ENCODE measurements at regions not wholly inside any gene's neighbourhood (a gene's known extent, or its start where the extent isn't known, plus 50 kb on each side); places are given as distances from the start of the nearest gene placed in this dataset.
A peak's percentile ranks its signal among the peaks of the same experiment; 100 is the strongest.
"Not testable (repeated sequence)": the region's sequence is repeated elsewhere in the genome, so short reads cannot be mapped to it uniquely, and the experiment has no call there.

- DNase-seq: peak in 44 of 56 donors; percentile 4 to 84 (median 44)
Observed at GRCh38 chr6:165850434-165851019, 187.5 kb upstream of the PDE10A start.

GRCh38 chr6:165849534-165850430 lies 186.7 kb upstream of the PDE10A start:
- DNase-seq: peak in 1 of 56 donors; percentile 19

- DNase-seq: no peak
Observed at GRCh38 chr6:165848086-165848426, 185.0 kb upstream of the PDE10A start.

GRCh38 chr6:165847407-165848085 lies 184.5 kb upstream of the PDE10A start:
- no peak for DNase-seq

GRCh38 chr6:165846123-165846966 lies 183.3 kb upstream of the PDE10A start:
- DNase-seq: no peak

DNA sequence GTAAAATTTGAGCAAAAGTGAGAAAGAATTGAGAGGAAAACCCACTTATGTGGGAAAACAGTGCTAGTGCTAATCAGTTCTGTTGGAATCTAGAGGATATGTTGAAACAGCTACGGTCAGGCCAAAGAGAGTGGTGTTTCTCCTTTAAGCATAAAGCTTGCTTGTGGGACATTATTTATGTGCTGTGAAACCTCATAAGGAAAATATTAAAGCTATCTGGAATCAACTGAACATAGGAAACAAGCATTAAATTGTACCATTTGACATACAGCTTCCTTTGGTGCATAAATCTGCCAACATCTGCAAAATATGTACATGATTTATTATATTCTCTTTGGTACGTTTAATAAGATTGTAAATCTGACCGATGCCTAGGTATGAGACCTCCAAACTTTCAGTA lies 182.5 kb upstream of the PDE10A start:
- DNase-seq: no peak

- no peak for DNase-seq
Observed at GRCh38 chr6:165844801-165845364, 181.8 kb upstream of the PDE10A start.

GRCh38 chr6:165844232-165844631 lies 181.2 kb upstream of the PDE10A start:
- DNase-seq: no peak

DNA sequence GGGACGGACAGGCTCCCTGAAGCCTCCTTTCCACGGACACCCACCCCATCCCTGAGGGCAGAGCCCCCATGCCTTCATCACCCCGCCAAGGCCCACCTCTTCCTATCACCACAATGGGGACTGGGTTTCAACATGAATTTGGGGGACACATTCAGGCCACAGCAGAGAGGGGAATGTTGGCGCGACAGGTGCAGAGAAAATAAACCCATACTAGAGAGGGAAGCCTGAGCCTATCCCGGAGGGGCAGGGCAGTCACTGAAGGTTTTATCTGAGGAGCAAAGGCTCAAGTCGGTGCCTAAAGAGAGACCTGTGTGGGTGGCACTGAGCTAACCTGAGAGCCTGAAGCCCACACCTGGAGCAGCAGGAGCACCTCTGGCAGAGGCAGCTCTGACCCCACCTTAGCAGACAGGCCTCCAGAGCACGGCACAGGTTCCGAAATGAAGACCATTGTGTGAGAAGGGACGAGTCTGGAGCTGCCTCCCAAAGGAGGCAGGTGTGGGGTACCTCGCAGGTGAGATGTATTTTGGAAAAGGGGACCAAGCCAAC lies 180.6 kb upstream of the PDE10A start:
- no peak for DNase-seq

GRCh38 chr6:165843121-165843520 lies 180.1 kb upstream of the PDE10A start:
- DNase-seq: no peak

- no peak for DNase-seq
Observed at GRCh38 chr6:165842281-165842936, 179.4 kb upstream of the PDE10A start.

DNA sequence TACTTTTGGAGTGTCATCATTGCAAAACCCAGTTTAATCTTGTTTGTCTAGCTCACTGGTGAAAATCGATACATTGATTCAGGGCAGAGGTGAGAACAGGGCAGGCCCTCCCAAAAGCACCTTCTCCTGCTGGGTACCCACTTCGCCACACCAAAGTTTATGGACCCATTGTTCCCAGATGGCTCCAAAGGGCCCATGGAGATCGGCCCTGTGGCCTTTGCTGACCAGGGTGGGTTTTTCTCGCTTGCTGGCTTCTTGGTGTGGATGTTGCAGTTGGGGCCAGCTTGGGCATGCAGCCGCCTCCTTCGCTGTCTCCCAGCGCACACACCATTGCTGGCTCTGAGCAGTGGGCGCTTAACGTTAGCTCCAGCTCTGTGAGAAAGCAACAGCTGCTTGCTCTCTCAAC lies 178.1 kb upstream of the PDE10A start:
- DNase-seq: no peak

DNA sequence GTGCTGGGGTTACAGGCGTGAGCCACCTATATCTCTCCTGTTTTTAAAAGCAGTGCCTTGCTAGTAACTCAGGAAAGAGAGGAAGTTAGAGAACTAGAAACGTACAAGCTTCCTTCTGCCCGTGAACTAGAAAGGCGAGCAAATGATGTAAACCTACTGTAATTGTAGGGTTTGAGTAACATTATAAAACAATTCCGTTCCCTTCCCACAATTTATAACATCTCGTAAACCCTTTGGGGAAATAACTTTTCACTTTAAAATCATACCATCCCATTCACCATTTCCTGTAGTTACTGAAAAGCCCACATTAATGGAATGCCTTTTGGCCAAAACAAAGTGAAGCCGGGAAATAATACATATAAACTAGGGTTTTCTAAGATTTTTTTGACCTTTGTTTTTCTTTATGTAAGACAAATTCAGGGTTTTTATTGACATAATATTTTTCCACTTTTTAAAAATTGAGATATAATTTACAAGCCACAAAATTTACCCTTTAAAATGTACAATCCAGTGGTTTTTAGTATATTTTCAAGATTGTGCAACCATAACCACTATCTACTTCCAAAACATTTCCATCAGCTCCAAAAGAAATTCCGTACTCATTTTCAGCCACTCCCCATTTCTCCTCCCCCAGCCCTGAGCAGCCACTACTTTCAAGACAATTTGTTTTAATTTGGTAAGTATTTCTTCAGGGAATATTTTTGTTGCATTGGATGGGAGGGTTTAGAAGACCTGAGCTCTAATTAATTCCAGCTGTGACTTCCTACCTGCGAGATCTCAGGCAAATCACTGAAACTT lies 175.1 kb upstream of the PDE10A start:
- no peak for DNase-seq

DNA sequence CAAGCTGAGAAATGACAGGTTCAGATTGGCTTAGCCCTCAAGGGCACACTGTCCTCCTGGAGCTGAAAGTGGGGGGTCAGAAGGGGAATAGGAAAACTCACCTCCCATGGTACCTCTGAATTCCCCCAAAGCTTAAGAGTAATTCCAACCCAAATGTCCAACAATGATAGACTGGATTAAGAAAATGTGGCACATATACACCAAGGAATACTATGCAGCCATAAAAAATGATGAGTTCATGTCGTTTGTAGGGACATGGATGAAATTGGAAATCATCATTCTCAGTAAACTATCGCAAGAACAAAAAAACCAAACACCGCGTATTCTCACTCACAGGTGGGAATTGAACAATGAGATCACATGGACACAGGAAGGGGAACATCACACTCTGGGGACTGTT lies 173.6 kb upstream of the PDE10A start:
- not testable (repeated sequence) for DNase-seq

- no peak for DNase-seq
Observed at GRCh38 chr6:165835410-165835851, 172.4 kb upstream of the PDE10A start.

DNA sequence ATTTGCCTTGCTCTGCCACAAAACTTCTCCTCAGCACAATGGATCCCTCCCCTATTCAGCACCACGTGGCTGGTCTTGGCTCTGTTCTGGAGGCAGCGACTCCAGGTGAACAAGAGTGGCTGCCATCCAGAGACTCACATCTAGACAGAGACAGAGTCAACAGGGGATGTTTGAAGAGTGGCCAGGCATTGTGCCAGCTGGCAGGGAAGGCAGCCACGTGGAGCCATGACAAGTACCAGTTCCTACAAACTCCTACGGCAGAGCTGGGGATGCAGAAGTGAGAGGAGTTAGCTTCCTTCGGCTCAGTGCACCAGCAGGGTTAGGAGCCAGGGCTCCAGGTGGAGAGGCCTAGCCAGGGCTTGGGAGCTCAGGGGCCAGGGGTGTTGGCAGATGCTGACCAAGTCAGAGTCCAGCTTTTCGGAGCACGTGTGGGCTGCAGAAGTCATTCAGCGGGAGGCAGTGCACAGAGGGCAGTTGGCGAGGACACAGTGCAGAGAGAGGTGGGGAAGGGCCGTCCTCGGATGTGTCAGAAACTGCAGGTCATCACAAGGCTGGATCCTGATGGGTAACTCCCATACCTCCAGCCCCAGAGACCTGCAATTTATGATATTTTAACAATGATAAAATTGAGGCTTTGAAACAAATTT lies 171.7 kb upstream of the PDE10A start:
- peak in 16 of 56 donors; percentile 9 to 46 (median 21) for DNase-seq

DNA sequence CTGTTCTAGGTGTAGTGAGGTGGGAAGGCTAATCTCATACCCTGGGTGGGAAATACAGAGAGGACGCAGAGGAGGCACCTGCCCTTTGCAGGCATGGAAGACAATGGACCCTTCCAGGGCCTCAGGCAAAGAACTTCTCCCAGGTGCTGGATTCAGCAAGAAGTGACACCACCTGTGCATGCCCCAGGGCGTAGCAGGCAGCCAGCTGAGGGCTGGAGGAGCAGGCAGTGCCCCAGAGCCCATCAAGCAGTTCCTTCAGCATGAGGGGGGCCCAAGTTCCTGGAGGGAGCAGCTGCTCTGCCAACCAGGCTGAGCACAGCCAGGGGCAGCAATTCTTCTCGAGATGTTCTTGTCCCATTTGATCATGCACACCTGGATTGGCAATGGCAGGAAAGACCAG lies 170.3 kb upstream of the PDE10A start:
- DNase-seq: no peak

- no peak for DNase-seq
Observed at GRCh38 chr6:165831812-165832510, 168.9 kb upstream of the PDE10A start.
